NCI-H1436 treated with DMSO at 0.1 percent for 48 hours (cell line): ENCODE measurements at regions not wholly inside any gene's neighbourhood (a gene's known extent, or its start where the extent isn't known, plus 50 kb on each side); places are given as distances from the start of the nearest gene placed in this dataset.

ENCODE experiments used
- DNase-seq: peaks from one replicate; lab custom pipeline; 2025; lab: John Stamatoyannopoulos, UW

GRCh38 chr11:131121426-131122333, 205.4 kb upstream of the SNX19 start:
- no peak for DNase-seq

GRCh38 chr11:131122448-131122847, 206.2 kb upstream of the SNX19 start:
- DNase-seq = no peak

GRCh38 chr11:131129474-131129873, 213.2 kb upstream of the SNX19 start:
- no peak for DNase-seq

GRCh38 chr11:131135611-131136010, 219.3 kb upstream of the SNX19 start:
- no peak for DNase-seq

- DNase-seq = no peak
These were observed 220.2 kb upstream of the SNX19 start for GRCh38 chr11:131136486-131136885.

GRCh38 chr11:131137046-131137445, 220.8 kb upstream of the SNX19 start:
- no peak for DNase-seq

GRCh38 chr11:131138731-131139130, 222.5 kb upstream of the SNX19 start:
- no peak for DNase-seq

- DNase-seq = no peak
These were observed 224.6 kb upstream of the NTM start for GRCh38 chr11:131145791-131146190.

- DNase-seq = no peak
These were observed 223.5 kb upstream of the NTM start for GRCh38 chr11:131146827-131147490.

GRCh38 chr11:131154351-131154750, 216.1 kb upstream of the NTM start:
- no peak for DNase-seq

- no peak for DNase-seq
These were observed 212.7 kb upstream of the NTM start for GRCh38 chr11:131157678-131158077.

GRCh38 chr11:131160846-131161245, 209.6 kb upstream of the NTM start:
- DNase-seq = no peak

- no peak for DNase-seq
These were observed 206.8 kb upstream of the NTM start for GRCh38 chr11:131163613-131164012.

- DNase-seq = no peak
These were observed 205.4 kb upstream of the NTM start for GRCh38 chr11:131165036-131165435.

- DNase-seq = no peak
These were observed 201.3 kb upstream of the NTM start for GRCh38 chr11:131168839-131169713.

GRCh38 chr11:131172011-131172410, 198.4 kb upstream of the NTM start:
- DNase-seq = no peak

- DNase-seq = no peak
These were observed 192.4 kb upstream of the NTM start for GRCh38 chr11:131178020-131178419.

GRCh38 chr11:131178596-131178995, 191.8 kb upstream of the NTM start:
- no peak for DNase-seq

- no peak for DNase-seq
These were observed 190.6 kb upstream of the NTM start for GRCh38 chr11:131179836-131180235.

GRCh38 chr11:131185915-131186314, 184.5 kb upstream of the NTM start:
- no peak for DNase-seq

- DNase-seq = no peak
These were observed 183.8 kb upstream of the NTM start for GRCh38 chr11:131186629-131187101.

- no peak for DNase-seq
These were observed 180.0 kb upstream of the NTM start for GRCh38 chr11:131190446-131190845.
